DMS114 treated with DMSO at 0.1 percent for 48 hours (cell line): ENCODE measurements at regions not wholly inside any gene's neighbourhood (a gene's known extent, or its start where the extent isn't known, plus 50 kb on each side); places are given as distances from the start of the nearest gene placed in this dataset.
"Not testable (repeated sequence)": the region's sequence is repeated elsewhere in the genome, so short reads cannot be mapped to it uniquely, and the experiment has no call there.

Experiments
- DNase-seq: peaks from one replicate; lab custom pipeline; 2025; ENCODE audit not compliant: unreplicated experiment; lab: John Stamatoyannopoulos, UW

DNA sequence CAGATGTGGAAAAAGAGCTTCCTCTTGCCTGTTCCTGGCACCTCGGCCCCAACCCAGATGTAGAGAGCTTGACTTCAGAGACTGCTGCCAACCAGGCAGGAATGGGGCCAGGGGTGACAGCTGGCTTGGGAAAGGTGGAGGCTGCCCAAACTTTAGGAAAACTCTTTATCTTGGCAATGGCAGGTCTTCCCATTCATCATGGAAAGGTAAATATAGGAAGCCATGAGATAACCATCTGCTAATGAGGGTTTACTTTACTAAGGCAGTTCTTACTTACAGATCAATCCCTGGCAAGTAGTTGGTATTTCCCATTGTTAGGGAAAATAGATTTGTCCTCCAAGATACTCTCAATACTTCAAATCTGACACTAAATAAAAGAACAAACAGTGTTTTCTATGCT, 143.1 kb upstream of the NUDT4 start:
- DNase-seq, result no peak

DNA sequence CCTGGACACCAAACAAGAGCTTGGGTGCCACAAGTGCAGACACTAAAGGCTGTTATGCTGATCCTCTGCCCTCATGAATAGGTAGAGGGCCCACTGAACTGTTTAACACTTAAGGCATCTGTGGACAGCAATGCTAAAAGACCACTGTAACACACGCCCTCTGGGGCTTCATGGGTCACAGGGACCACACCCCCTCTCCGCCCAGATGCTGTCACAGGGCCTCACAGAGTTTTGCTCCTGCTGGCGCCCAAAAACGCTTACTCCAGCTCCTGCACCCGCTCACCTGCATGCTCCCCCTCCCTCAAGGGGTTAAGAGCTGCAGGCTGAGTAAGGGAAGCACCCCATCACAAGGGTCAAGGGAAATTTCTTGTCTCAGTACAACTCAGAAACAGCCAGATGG, 141.8 kb upstream of the NUDT4 start:
- no peak for DNase-seq

GRCh38 chr12:93237235-93237915, 140.3 kb upstream of the NUDT4 start:
- no peak for DNase-seq

GRCh38 chr12:93238512-93239262, 139.0 kb upstream of the NUDT4 start:
- DNase-seq, result not testable (repeated sequence)

- DNase-seq, result not testable (repeated sequence)
These were observed 137.9 kb upstream of the NUDT4 start for GRCh38 chr12:93239789-93240188.

GRCh38 chr12:93242154-93242972, 135.4 kb upstream of the NUDT4 start:
- DNase-seq, result no peak

DNA sequence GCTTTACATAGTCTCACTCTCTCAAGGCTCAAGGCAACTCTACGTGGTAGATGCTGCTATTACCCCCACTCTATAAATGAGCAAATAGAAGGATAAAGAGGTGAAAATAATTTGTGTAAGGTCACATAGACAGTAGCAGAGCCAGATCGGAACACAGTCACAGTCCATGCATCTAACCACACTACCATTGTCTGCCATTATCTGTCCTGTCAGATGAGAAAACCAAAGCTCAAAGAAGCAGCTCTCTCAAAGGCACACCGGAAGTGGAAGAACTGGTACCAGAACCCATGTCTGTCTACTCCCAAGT, 134.4 kb upstream of the NUDT4 start:
- no peak for DNase-seq

DNA sequence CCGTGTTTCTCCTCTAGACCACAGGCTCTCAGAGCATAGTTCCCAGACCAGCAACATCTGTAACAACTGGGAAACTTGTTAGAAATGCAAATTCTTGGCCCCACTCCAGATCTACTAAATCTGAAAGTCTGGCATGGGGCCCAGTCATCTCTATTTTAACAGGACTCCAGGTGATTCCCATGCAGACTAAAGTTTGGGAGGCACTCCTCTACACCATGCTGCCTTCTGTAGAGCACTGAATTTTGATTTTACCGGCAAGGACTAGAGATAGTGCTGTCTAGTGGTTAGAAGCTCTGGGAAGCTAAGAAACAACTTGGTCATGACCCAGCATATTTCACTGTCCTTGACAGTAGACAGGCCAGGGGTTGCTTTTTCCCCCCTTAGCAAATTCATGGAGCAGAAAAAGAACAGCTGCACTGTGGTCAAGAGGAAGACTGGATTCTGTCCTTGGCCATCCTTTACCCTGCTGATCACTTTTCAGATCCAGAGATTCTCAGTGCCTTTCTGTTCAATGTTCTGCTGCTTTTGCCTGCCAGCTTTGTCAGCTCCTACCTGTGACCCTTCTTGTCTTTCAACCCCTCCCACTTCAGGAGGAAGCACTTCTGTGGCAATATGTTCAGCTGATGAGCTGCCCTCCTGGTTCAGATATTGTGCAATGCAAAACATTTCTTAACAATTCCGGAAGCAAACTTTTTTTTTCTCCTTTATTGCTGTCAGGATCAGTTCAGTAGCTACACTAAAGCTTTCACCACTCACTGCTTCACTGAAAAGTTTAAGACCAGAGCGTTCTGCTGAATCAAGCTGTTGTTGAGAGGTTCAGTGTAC, 133.8 kb upstream of the NUDT4 start:
- DNase-seq, result no peak

DNA sequence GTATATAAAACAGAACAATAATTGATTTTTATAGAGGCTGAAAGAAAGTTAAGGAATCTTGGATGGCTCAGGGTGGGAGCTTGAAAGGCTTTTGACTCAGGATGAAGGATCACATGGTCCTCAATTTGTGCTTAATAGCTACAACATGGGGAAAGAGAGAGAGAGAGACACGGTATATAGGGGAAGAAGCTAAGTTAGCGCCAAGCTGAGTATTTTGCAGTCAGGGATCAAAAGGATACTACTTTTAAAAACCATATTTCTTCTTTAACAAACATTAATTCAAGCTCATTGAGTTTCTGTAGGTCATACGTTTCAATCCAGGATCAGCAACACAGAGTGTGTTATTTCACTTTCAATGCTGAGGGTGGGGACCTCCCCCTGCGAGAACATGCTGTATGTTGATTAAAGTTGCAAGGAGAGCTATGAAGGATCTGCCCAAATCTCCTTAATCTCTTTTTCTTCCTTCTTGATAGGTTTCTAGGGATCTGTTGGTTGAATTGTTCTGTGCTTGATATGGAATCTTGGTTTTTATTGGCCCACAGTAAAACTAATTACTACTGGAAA, 133.1 kb upstream of the NUDT4 start:
- no peak for DNase-seq

- no peak for DNase-seq
These were observed 132.2 kb upstream of the NUDT4 start for GRCh38 chr12:93245543-93245942.

DNA sequence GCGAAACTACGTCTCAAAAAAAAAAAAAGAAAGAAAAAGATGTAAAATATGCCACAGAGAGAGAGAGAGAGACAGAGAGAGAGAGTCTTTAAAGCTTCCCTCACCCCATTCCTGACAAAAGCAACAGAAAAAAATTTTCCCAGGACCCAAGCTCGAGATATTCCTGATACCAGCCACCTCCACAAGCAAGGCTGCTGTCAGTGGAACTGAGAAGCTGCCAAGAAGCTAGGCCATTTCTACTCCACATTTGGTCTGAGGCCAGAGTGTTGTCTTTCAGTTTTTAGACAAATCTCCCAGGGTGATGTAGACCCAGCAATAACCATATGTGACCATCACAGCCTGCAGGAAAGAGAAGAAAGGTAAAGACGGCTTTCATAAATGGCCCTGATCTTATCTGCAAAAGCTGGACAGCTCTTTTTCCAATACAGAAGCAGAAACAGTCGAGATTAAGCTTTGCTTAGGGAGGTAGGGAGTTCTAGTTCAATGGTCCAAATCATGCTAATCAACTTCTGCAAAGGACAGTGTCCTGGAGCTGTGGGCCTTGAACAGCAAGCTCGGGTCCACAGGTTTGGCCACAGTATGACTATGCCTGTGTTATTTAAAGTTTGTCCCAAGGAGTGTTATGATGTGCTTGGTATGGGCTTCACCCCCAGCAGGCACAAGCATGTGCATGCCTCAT, 130.3 kb upstream of the NUDT4 start:
- DNase-seq, result no peak

DNA sequence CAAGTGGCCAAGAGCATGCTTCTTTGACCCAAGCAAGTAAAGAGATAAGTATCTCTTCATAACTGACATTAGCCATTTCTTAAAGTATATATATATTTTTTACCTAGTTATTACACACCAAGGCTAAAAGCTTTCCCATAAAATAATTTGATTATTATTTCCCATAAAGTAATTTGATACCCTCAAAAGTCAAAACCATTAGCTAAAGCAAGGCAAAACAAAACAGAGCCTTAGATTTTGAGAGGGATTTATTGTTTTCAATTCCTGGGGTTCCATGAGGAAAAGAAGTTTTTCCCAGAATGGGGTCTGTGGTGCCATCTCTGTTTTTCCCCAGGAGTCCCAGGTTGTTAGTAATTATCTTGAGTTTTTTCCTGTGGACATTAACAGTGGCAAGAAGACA, 125.5 kb upstream of the NUDT4 start:
- no peak for DNase-seq

GRCh38 chr12:93254911-93255310, 122.8 kb upstream of the NUDT4 start:
- DNase-seq, result no peak

- DNase-seq, result no peak
These were observed 121.3 kb upstream of the NUDT4 start for GRCh38 chr12:93256256-93256969.

DNA sequence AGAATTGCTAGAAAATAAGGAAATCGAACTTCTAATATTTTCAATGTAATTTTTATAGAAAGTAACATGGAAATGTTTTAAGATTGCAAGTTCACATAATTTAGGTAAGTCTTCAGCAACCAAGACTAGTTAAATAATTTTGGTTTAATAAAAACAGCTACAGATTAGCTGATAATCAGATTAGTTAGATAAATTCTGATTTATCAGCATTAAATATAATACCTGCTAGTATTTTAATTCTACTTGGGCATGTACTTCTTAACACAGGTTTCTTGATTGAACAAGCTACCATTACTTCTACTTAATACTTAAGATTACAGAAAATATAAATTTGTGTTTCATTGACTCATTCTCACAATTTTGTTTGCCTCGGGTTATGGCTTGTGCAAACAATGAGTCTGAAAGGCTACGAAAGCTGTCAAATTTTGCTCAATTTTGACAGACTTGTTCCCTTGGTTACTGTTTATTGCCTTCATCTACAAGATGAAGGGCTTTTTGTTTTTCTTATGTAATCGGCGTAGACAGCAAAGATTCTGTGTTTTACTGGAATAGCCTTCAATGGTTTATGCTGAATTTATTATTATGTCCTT, 116.1 kb upstream of the NUDT4 start:
- no peak for DNase-seq

DNA sequence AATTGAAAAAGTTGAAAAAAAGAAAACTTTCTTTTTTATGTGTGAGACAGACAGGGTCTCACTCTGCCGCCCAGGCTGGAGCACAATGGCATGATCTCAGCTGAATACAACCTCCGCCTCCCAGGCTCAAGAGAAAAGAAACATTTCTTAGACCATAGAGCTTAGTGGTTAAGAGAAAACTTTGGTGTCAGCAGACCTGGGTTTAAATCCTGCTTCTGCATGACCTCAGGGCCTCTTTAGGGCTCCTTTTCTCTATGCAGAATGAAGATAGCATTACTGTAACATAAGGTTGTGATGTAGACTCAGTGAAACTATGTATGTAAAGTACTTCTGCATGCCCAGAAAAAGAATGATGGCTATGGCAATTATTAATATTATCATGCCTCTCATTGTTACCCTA, 104.7 kb upstream of the NUDT4 start:
- no peak for DNase-seq

- no peak for DNase-seq
These were observed 103.7 kb upstream of the NUDT4 start for GRCh38 chr12:93273834-93274564.

GRCh38 chr12:93274937-93275336, 102.8 kb upstream of the NUDT4 start:
- no peak for DNase-seq

GRCh38 chr12:93275589-93275988, 102.1 kb upstream of the NUDT4 start:
- DNase-seq, result no peak
